Astrocyte (in vitro differentiated cells and primary cell): ENCODE measurements at regions not wholly inside any gene's neighbourhood (a gene's known extent, or its start where the extent isn't known, plus 50 kb on each side); places are given as distances from the start of the nearest gene placed in this dataset.

Source experiments
- CTCF ChIP-seq: IDR thresholded peaks from 2 replicates; pipeline ENCODE4 v1.5.1; 2011; ENCODE audit warnings: low read depth, mild to moderate bottlenecking, inconsistent platforms, low read length, moderate library complexity; ENCODE audit not compliant: insufficient read depth
- EZH2 ChIP-seq: IDR thresholded peaks from 2 replicates; pipeline ENCODE4 v1.6.1; 2012; ENCODE audit warnings: mild to moderate bottlenecking, low read length, inconsistent platforms; ENCODE audit not compliant: insufficient read depth

- TF ChIP-seq CTCF (no peak), EZH2 (no peak)
These were observed 232.9 kb downstream of the ARAP2 start for GRCh38 chr4:36011381-36011780.
